ENCODE measurements at regions not wholly inside any gene's neighbourhood (a gene's known extent, or its start where the extent isn't known, plus 50 kb on each side); places are given as distances from the start of the nearest gene placed in this dataset.
"Not testable (repeated sequence)": the region's sequence is repeated elsewhere in the genome, so short reads cannot be mapped to it uniquely, and the experiment has no call there.

DNA sequence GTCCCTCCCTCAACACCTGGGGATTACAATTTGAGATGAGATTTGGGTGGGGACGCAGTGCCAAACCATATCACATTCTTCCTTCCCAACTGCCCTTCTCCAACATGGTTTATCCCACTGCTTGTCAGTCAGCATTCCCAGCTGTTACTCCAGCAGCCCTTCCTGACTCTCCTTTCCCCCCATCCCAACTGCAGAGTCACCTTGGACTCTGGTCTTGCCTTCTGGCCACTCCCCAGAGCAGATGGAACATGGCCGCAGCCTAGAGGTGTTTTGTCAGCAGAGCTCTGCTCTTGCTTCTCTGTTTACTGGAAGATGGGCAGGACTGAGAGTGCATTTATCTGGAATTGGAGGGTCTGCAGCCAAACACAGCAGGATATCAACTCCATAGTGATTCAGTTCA lies 51.2 kb upstream of the MEX3C start:
- DNase-seq = no peak

DNA sequence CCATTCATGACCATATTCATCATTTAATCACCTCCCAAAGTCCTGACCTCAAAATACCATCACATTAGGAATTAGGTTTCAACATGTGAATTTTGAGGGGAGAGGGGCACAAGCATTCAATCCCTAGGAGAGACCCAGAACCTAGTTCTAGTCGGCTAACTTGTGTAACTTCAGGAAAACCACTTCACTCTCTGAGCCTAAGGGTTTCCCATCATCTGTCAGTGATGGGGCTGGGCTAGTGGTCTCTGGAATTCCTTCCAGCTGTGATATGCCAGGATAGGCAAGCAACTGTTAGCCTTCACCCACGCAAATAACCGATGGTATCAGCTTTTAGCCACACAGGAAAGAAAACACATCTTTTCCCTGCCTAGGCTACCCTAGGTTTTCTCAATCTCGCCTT lies 52.5 kb upstream of the MEX3C start:
- DNase-seq = no peak

DNA sequence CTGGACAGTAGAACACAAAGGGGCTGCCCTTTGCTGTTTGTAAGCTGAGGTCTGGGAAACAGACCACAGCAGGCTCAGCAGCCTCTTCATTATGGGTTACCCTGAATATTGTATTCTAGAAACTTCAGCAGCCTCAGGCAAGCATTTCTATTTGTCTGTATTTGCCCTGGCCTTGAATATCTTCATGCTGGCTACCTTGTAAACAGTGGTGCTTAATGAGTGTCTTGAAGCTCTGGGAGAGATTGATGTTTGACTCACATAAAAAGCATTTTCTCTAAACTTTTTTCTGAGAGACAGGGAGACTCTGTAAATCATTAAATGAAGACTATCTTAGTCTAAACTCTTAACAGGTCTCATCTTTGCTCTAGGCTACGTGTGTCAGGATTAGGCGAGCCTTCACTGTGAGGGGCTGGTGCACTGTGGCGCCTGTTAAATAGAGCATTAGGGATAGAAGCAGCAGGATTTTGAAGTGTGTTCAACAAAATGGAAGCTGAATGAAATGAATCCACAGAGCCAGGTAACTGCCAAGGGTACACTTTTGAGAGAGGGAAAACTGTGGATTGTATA lies 53.1 kb upstream of the MEX3C start:
- no peak for DNase-seq

DNA sequence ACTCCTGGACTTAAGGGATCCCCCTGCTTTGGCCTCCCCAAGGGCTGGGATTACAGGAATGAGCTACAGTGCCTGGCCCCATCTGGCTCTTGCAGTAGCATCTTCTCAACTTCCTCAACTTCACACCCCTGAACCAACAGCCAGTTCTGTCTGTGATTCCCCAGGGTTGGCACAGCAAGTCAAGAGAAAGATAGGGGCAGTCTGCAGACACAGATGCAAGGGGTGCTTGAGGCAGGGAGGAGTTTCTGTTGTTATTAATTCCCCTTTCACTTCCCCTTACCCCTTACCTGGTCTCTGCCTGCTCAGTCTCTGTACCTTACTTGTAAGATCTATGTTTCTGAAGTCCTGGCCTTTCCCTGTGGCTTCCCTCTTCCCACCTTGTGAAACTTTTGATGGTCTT lies 54.1 kb upstream of the MEX3C start:
- no peak for DNase-seq

DNA sequence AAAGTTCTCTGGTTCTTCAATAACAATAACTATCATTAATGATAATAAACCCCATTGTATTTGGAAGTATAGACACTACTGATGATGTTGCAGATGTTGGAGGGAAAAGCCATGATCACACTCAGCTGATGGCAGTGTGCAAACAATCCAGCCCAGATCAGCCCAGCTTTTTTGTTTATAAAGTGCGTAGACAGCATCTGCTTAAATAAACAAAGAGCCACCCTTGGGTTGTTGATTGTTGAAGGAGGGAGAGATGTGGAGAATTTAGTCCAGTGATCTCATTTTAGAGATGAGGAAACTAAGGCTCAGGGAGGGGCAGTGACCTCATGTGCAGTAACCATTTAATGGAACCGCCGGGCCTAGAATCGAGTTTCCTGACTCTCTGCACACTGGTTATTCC lies 56.0 kb upstream of the MEX3C start:
- no peak for DNase-seq

DNA sequence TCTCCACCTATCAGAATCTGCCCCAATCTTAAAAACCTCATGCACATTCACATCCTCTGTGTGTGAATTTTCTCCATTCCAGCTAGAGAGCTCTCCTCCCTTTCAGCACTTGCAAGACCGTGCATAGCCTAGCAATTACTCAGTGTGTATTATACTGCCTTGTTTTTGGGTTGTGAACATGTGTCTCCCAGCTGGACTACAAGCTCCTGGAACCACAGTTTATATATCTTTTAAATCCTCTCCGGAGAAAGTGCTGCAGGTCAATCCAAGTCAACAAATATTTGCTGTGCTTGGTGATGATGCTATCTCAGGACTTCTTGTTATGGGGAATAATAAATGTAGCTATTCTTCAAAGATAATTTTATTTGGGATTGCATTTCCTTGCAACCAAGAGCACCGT lies 58.2 kb upstream of the MEX3C start:
- DNase-seq = no peak

DNA sequence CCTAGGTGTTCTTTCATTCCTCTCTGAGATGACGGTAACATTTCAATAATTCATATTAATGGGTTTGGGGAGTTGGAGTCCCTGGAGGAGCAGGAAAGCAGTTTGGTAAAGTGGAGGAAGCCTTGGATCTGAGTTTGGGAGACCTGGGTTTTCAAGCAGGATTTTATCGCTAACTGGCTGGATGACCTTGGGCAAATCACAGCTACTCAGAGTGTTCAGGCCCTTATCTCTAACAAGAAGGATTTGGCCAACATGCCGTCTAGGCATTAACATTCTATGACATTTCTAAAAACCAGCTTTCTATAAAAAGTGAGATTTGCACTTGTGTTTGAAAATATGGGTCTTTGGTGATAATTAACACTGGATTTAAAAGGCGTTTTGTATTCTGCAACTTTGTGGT lies 59.7 kb upstream of the MEX3C start:
- DNase-seq = no peak

DNA sequence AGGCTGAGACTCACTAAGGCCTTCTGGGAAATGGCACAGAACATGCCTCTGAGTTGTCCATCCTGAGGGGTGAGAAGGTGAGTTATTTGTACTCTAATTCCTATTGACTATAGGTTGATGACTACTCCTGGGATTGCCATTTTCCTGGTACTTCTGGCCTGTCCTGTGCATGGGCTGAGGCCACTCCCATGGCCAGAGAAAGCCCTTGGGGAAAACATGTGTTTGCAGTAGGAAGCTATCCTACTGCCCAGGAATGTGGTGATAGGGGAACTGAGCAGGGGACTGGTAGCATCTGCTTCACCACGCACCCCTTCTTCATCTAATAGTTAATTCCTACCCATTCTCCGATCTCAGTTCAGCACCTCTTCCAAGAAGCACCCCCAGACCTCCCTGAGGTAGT lies 62.6 kb upstream of the MEX3C start:
- DNase-seq = no peak

DNA sequence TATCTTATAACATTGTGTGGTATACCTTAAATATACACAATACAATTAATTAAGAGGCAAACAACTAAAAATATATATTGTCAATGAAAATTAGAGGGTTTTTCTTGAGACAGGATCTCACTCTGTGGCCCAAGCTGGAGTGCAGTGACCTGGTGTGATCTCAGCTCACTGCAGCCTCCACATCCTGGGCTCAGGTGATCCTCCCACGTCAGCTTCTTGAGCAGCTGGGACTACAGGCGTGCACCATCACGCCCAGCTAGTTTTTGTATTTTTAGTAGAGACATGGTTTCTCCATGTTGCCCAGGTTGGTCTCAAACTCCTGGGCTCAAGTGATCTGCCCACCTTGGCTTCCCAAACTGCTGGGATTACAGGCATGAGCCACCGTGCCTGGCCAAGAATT lies 68.6 kb upstream of the MEX3C start:
- not testable (repeated sequence) for DNase-seq

DNA sequence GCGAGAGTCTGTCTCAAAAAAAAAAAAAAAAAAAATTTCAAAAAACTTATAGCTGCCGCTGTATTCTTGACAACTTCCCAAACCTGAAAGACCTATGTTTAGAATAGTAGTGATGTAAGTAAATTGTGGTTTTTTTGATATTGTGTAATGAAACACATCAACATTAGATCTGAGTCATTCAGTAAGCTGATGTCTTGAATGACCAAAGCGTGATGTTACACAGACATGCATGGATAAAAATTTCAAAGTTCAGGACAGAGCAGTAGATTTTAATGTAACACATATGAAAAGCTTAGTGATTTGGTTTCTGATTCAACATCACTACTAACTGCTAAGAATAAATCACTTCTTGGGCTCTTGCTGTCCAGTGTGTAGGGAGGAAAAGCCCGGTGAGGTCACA lies 69.3 kb upstream of the MEX3C start:
- DNase-seq = no peak

DNA sequence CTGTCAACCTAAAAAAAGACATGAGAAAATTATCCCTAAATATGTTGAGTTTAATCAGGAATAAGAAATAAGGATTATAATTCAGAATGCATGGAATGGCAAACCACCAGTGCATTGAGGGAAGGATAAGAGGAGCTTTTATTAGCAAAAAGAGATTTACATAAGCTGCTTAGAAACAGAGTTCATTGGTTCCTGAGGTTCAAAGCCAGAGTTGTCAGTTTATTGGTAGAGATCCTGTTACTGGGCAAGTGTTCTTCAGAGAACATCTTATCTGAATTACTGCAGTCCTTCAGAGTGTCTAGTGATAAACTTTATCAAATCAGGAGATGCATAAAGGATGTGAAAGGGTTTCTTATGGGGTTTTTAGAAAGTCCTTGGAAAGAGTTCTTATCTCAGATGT lies 76.0 kb upstream of the MEX3C start:
- DNase-seq = no peak

DNA sequence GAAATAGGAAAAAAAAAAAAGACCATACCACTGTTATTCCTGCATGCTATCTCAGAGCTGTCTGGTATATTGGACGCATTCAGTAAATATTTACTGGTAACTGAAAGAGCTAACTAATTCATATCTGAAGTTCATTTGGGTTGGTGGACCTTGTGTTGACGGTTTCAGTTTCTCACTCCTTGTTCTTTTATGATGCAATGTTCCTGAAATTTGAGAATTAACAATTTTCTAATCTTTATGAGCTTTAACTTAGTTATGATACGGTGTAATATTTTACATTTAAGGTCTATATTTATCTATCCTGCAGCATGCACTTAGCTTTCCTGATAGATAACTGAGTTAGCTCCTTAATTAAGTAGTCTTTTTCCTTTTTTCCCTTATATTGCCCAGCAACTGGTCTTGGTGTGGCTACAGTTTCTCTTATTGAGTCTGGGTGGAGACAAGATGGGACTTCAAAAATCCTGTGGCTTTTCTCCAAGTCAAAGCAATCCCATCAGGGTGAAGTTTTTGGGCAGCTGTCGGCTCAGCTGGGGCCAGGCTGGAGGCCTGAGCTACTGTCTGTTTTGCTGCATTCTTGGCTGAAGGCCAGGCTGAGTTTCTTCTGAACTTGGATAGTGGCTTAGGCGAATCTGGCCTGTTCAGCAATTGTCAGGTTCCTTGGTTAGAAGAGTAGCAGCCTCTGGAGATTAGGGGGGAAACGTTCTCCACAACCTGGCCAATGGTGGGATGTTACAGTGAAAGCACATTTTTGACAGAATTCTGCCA lies 78.4 kb upstream of the MEX3C start:
- no peak for DNase-seq

DNA sequence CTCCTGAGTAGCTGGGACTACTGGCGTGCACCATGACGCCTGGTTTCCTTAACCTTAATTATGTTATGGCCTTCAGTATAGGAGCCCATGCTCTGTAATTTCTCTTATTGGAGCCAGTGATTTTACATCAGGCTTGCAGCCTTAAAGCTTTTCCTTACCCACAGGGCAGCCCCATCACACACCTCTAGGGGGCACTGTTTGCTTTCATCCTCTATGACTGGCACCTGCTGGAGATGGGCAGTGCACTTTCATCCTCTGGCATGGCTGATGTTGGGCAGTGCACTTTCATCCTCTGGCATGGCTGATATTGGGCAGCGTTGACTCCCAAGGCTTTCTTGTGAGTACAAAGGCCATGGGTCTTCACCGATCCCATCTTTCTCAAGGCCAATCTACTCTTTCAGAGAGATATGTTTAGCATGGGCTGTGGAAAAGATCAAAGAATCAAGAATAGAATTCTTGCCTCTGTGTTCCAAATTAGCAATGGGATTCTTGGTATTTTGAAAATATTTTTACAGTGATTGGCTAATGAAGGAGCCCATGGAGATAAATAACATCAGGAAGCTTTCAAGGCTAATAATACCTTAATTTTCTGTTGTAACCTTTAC lies 80.7 kb upstream of the MEX3C start:
- DNase-seq = peak; percentile 70

DNA sequence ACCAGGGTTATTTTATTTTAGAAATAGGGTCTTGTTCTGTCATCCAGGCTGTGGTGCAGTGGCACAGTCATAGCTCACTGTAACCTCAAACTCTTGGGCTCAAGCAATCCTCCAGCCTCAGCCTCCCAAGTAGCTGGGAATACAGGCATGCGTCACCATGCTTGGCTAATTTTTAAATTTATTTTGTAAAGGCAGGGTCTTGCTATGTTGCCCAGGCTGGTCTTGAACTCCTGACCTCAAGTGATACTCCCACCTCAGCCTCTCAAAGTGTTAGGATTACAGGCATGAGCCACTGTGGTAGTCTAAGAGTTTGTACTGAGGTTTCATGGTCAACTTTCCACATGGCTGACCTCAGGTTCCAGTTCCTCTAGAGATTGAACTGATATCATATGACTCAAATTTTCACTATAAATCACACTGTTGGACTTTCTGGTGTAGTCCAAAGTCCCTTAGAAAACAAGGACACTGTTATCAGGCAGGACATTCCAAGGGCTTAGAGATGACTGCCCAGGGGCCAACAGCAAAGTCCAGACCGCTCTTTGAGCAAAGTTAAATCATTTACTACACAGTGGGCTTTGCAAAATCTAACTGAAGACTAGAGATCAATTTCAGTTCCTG lies 82.0 kb upstream of the MEX3C start:
- DNase-seq = no peak

DNA sequence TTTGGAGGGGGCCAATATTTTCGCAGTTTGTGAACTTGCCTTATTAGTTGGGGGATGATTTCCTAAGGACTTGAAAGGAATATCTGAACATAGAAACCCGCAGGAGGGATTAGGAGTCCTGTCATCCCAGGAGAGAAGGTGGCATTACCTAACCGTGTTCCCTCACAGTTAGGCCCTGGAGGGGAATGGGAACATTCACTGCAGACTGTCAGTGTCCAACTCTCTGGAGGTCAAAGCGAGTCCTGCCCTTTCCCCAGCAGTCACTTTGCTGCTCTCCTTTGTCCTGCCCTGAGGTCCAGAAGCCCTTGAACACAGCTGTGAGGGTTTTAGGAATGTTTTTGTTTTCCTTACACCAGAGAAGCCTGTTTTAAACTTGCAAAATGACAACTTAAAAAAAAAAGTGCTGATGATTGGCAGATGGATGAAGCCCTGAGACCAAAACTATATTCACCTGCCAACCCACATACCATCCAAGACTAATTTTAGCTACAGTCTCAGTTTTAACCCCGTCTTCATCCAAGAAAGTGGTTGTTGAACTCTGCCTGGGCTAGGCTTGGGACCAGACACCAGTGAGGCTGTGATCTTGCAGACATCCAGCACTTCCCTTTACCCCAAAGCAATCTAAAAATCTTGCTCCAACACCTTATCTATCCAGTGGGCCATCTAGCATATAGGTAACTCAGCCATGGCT lies 90.5 kb upstream of the MEX3C start:
- no peak for DNase-seq

DNA sequence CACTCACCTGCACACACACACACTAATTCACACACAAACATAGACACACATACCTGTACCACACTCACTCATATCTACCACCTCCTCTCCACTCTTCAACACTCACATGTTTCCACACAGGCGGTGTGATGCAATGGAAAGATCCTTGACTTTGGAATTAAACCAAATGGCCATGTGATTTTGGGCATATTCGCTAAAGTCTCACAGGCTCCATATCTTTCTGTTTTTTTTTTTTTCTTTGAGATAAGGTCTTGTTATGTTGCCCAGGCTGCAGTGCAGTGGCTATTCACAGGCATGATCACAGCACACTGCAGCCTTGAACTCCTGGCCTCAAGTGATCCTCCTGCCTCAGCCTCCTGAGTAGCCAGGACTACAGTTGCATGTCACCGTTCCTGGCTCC lies 91.1 kb upstream of the MEX3C start:
- DNase-seq = no peak

DNA sequence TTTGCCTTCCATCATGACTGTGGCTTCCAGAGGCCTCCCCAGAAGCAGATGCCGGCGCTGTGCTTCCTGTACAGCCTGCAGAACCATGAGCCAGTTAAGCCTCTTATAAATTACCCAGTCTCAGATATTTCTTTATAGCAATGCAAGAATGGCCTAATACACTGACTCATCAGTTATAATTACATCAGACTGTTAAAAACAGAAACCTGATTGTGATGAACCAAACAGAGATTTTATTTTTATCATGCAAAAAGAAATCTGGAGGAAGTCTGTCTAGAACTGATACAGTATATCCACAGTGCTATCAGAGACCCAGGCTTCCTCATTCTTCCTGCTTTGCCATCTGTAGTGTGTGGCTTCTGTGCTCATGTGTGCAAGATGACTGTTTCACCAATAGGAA lies 93.4 kb upstream of the MEX3C start:
- no peak for DNase-seq

DNA sequence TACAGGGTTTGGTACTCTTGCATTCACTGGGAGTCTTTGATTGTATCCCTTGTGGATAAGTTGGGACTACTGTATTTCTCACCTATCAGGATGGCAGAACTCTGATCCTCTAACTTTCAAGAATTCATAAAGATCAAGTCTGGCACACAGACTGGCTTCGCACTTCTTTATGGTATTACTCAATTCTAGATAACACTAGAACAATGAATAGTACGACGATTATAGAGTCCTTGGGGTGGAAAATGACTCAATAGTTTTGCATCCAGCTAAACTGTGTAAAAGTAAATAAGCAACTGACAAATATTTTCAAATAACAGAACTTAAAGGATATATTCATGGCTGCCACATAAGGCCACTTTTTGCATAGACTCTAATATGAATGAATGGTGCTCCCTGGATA lies 103.4 kb upstream of the MEX3C start:
- no peak for DNase-seq

DNA sequence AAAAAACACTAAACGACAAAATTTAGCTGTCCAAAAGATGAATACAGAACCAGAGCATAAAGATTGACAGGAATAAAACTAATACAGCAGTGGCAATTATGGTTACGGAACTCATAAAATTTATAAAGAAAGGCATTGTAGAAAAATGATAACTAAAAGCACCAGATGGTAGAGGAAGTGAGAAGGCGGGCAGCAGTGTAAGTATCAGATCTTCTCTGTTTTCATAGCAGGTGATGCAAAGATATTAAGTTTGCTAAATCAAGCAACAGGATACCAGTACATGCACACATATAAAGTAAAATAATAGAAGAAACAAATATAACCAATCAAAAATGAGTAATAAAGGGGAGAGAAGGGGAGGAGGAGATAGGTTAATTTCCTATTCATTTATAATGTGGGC lies 103.9 kb upstream of the MEX3C start:
- DNase-seq = no peak

DNA sequence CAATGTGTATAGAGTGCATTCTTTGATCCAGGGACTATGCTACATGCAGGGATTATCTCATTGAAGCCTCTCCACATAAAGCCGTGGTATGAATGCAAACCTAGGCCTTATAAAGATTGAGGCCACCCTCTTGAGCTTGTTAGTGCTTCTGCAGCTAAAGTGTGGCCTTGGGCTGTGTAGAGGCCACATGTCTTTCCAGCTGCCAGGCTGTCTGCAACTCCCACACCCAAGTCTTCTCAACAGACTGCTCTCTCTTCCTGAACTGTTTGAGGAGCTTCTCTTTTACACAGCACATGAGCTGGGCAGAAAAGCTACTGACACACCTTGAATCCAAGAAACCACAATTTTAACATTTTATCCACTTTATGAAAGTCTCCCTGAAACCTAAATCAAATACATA lies 119.2 kb upstream of the MEX3C start:
- no peak for DNase-seq

DNA sequence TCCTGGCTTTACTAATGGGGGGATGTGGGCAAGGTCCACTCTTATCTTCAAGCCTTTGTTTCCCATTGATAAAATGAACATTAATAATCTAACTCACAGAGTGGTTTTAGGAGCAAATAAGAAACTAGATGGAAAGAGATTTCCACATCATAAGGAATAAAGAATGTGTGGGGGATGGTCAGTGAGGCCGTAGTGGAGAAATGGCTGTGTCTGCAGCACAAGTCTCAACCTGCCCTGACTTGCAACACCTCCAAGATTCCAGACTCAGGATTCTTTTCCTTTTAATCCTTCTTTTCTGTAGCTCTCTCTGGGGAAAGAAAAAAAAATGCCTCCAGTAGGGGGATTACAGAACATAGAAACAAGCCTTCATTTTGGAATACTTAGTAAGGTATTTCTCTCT lies 124.2 kb upstream of the MEX3C start:
- no peak for DNase-seq

DNA sequence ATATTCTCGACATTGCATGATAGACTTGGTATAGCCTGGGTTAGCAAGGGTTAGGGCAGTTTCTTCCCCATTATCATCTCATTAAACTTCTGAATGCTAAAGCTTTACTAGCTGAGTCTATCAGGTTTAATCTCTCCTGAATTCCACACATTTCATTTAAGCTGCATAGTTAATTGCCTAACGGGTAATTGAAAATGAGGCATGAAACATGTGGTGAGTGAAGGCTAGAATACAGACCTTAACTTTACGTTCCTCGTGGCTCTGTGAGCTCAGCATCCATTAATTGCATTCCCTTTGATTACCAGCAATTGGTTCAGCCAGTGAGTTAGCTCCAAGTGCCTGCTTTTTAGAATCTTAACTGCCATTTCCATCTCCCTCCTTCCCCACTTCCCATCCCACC lies 126.5 kb upstream of the MEX3C start:
- DNase-seq = no peak

DNA sequence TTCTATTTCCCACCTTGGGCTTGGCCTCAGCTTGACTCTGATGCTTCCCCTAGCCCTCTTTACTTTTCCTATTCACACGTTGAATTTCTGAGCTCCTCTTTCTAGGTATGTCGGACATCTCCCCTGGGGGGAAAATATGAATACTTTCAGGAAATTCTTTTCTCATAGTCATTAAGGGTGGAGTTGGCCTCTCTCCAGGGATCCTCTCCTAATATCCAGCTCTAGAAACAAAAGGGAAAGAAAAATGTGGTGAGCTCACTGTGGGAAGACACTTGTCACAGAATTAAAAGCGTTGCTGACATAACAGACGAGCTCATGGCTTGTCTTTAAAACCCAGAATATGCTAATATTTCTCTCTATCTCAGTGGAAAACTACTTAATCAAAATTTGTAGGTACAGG lies 132.7 kb upstream of the MEX3C start:
- DNase-seq = no peak

DNA sequence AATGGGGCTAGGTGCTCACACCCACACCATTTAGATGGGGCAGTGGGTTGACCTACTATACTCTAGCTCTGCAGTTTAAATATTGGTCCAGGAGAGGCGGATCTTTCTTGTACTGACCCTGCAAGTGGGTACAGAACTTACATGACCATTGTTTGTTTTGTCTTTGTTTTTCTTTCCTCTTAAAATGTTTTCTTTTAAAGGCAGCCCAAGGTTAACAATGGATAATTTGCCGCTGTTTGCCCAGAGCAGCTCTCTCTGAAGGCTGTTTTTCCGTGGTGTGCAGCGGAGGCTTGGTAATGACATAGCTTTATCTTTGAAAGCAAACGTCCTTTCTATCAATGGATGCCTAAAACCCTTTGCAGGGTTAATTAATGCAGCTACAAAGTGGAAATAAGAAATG lies 133.3 kb upstream of the MEX3C start:
- no peak for DNase-seq
